ENCODE measurements at regions not wholly inside any gene's neighbourhood (a gene's known extent, or its start where the extent isn't known, plus 50 kb on each side); places are given as distances from the start of the nearest gene placed in this dataset.

DNA sequence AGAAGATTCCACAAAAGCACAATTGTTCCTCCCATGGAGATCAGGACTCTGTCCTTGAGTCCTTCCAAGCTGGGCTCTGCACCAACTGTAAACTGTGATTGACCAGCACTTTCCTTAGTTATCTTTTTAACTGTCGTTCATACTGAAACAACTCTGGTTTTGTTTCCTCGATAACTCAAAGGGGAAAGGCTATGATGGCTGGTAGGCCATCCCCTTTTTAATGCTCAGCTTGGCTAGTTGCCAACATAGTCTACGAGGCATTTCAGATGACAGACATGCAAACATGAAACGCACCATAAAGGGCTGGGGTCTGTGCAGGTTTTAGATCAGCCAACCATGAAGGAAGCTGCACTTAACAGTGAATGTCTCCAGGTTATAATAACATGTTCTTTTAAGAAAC, 497.1 kb upstream of the ARID1B start:
- ChIA-PET POLR2A (no interaction called here), CTCF (no interaction called here)
- H3K27ac Mint-ChIP-seq: no peak overlapping the region
- H3K4me1 Mint-ChIP-seq: no peaks in the 10 kb centered on the region
- no peak overlapping the region for H3K4me3 Mint-ChIP-seq
- DNase-seq: no peak
- peaks cover 4% of the 10 kb centered on the region for H3K36me3 Mint-ChIP-seq (ENCODE audit: low read depth)
- H3K27me3 Mint-ChIP-seq: peaks cover 4% of the 10 kb centered on the region
- peaks cover 4% of the 10 kb centered on the region for H3K9me3 Mint-ChIP-seq

DNA sequence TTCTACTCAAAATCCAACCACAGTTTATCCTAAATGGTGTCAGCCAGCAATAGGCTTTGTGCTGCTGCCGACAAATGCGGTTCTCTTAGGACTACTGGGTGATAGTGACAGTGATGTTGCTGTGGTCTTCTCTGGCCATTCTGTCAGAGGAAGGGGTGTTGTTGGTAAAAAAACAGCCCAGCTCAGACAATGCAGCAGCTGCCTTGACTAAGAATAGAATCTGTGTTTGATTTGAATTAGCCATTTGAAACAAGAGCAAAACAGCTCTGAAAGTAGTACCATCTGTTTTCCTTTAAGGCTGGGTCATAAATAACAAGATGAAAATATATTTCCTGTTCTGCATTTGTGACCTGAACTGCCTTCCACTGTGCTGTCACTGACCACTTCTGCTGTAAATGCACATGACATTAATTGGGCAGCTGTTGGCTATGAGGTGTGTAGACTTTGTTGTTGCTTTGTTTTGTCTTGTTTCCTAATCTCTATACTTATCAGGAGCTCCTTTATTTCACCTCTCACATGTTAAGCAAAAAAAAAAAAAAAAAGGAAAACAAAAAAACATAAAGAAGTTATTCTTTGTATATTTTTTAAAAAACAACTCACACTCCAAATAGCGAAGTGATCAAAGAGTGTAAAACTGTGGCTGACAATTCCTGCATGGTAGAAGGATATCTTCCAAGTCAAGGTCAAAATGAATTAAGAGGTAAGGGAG, 497.8 kb upstream of the ARID1B start:
- H3K4me3 Mint-ChIP-seq: no peak overlapping the region

DNA sequence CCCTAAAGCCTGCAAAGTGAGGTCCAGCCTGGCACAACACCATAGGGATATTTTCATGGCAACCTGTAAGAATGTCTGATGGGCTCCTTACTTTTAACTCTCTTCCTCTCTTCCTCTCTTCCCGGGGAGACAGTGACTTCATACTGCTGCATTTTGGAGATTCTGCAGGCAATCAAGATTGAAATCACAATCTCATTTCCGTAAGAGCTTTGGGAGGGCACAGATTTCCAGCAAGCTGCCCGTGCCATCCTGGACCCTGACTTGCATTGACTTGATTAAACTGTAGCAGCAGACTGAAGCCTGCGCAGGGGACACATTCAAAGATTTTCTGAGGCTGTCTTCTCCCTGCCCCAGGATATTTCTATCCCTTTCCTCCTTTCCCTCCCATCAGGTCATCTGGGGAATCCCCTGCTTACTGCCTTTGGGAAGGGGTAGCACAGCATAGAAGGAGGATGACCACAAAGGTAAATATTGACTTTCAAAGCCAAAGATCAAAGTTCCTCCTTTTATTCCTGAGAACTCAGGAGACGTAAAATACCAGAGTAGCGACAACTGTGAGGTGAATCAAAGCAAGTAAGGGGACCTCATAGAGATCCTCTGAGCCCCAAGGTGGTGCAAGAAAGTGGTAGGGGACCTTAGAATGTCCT, 504.0 kb upstream of the ARID1B start:
- Mint-ChIP-seq H3K27me3 (peaks cover 6% of the 10 kb centered on the region), H3K4me3 (no peak overlapping the region), H3K36me3 (ENCODE audit: low read depth) (peaks cover 4% of the 10 kb centered on the region), H3K27ac (no peak overlapping the region), H3K4me1 (peaks cover 11% of the 10 kb centered on the region), H3K9me3 (peaks cover 4% of the 10 kb centered on the region)
- POLR2A ChIA-PET: no interaction called here
- CTCF ChIA-PET: no interaction called here
- DNase-seq: no peak

More for the DNA sequence above, 497.8 kb upstream of the ARID1B start:
- no peak for DNase-seq
- Mint-ChIP-seq H3K4me1 (no peaks in the 10 kb centered on the region), H3K27me3 (peaks cover 4% of the 10 kb centered on the region), H3K9me3 (peaks cover 4% of the 10 kb centered on the region), H3K27ac (no peak overlapping the region), H3K36me3 (ENCODE audit: low read depth) (peaks cover 4% of the 10 kb centered on the region)
- ChIA-PET CTCF (no interaction called here), POLR2A (no interaction called here)

DNA sequence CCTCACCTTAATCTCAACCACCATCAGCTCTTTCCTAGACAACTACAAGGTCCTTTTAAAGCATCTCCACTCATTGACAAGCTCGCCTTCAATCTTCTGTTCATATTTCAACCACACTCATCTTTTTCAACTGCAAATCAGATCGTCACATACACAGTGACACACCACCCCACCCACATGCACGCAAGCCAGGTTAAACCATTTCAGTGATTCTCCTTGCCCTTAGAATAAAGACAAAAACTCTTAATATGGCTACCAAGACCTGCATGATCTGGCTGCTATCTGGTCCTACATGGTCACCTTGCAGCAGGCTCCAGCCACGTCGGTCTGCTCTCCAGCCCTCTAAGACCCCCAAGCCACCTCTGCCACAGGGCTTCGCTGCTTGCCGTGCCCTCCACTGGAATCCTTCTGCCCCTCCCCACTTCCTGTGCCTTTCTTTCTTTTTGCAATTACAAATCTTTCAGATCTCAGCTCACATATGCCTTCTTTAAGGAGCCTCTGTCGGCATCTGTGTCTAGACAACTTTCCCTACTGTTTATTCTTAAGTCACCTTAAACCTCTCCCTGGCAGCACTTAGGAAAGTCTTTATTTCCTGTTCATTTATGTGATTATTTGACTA, 507.3 kb upstream of the ARID1B start:
- peaks cover 2% of the 10 kb centered on the region for H3K27me3 Mint-ChIP-seq
- no peak for DNase-seq
- no peaks in the 10 kb centered on the region for H3K9me3 Mint-ChIP-seq
- H3K27ac Mint-ChIP-seq: peak overlapping the region; percentile 2
- peaks cover 11% of the 10 kb centered on the region for H3K4me1 Mint-ChIP-seq
- POLR2A ChIA-PET: no interaction called here
- CTCF ChIA-PET: interaction anchor here (0.9 kb wide), 1 partner anchor 67 kb away, joined by 3 read pairs; no protein-coding TSS in a partner anchor
- H3K36me3 Mint-ChIP-seq (ENCODE audit: low read depth): no peaks in the 10 kb centered on the region
- no peak overlapping the region for H3K4me3 Mint-ChIP-seq

DNA sequence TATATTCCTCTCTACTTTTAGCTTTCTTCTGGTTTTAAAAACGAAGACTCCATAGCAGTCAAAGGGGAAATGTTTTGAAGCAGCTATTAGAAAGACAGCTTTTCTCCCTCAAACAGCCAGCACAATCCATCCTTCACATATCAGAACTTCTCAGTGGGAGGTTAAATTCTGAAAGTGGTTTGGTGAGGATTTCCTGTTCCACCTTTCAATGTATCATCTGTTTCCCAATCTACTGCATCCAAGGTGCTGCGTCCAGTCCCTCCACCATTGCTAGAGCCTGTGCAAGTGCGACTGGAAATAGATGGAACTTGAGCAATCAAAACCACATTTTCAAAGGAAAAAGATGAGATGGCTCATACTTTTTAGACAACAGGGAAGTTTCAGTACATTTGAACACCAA, 508.3 kb upstream of the ARID1B start:
- H3K27me3 Mint-ChIP-seq: peaks cover 2% of the 10 kb centered on the region
- H3K27ac Mint-ChIP-seq: no peak overlapping the region
- H3K9me3 Mint-ChIP-seq: no peaks in the 10 kb centered on the region
- peaks cover 11% of the 10 kb centered on the region for H3K4me1 Mint-ChIP-seq
- H3K36me3 Mint-ChIP-seq (ENCODE audit: low read depth): no peaks in the 10 kb centered on the region
- CTCF ChIA-PET: no interaction called here
- no peak overlapping the region for H3K4me3 Mint-ChIP-seq
- no peak for DNase-seq
- POLR2A ChIA-PET: no interaction called here

DNA sequence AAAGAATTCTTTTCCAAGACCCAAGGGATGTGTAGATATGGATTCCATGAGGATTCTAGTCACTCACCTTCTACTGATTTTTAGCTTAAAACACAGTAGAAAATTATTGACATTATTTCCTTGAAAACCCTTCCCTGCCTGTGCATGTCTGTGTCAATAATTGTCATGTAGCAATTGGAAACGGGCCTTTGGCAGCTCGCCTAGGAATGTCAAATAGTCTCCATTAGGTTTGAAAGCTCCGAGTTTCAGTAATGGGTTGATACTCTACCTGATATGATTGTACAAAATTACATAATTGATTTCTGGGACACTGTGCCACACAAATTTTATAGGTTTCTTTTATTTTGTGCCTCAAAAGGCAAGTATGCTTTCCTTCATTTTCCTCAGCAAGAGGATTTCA, 515.2 kb upstream of the ARID1B start:
- ChIA-PET POLR2A (no interaction called here), CTCF (no interaction called here)
- Mint-ChIP-seq H3K4me1 (no peaks in the 10 kb centered on the region), H3K4me3 (no peak overlapping the region), H3K27me3 (no peaks in the 10 kb centered on the region), H3K27ac (no peak overlapping the region), H3K9me3 (peaks cover 3% of the 10 kb centered on the region), H3K36me3 (ENCODE audit: low read depth) (no peaks in the 10 kb centered on the region)
- DNase-seq: no peak

DNA sequence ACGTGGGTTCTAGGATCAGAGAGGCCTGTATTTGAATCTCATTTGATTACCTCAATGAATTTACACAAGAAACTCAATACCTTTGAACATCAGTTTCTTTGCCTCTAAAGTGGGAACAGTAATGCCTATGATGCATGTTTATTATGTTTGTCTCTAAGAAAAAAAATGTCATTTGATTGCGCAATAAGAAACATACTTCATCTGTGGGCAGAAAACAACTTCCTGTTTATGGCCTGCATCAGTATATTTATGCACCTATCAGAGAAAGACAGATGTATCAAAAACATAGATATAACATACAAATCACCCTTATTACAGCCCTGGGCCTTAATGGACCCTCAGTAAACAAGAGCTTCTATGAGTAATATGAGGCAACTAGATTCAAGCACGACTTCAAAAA, 516.4 kb upstream of the ARID1B start:
- POLR2A ChIA-PET: no interaction called here
- Mint-ChIP-seq H3K4me1 (peaks cover 2% of the 10 kb centered on the region), H3K27ac (no peak overlapping the region), H3K4me3 (no peak overlapping the region), H3K36me3 (ENCODE audit: low read depth) (no peaks in the 10 kb centered on the region), H3K9me3 (peaks cover 3% of the 10 kb centered on the region), H3K27me3 (no peaks in the 10 kb centered on the region)
- no peak for DNase-seq
- CTCF ChIA-PET: no interaction called here

DNA sequence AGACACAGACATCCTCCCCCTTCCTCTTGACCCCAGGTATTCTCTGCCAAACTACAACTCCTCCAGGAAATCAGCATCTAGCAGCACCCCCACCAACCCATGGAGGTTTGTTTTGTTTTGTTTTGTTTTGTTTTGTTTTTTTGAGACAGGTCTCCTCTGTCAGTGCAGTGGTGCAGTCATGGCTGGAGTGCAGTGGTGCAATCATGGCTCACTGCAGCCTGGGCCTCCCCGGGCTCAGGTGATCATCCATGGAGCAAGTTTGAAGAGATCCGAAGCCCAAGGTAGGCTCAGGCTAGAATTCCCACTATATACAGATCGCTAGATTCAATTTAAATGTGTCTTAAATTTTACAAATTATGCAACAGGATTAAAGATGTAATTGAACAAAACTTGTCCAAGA, 518.2 kb upstream of the ARID1B start:
- DNase-seq: no peak
- Mint-ChIP-seq H3K4me3 (no peak overlapping the region), H3K27ac (no peak overlapping the region), H3K27me3 (no peaks in the 10 kb centered on the region), H3K4me1 (peaks cover 2% of the 10 kb centered on the region), H3K36me3 (ENCODE audit: low read depth) (no peaks in the 10 kb centered on the region), H3K9me3 (peaks cover 3% of the 10 kb centered on the region)
- CTCF ChIA-PET: no interaction called here
- POLR2A ChIA-PET: no interaction called here

DNA sequence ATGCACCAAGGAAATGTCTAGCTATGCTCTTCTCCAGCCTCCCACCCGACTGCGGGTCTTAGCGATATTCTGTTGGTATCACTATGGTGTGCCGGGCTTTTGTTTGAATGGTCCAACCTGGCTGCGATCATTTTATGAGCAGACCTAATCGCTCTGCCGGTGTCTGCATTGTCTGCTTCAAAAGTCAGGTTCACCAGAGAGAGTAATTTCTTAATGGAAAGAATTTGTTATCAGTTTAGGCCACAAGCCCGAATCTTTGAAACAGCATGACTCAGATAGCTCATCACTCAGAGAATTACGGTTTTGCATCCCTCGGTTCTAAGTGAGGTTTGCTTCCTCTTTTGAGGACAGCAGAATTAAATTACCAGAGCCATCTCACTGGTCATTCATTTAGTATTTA, 521.0 kb upstream of the ARID1B start:
- Mint-ChIP-seq H3K27ac (no peak overlapping the region), H3K27me3 (no peaks in the 10 kb centered on the region), H3K4me1 (peaks cover 6% of the 10 kb centered on the region), H3K9me3 (peaks cover 11% of the 10 kb centered on the region), H3K4me3 (no peak overlapping the region), H3K36me3 (ENCODE audit: low read depth) (peaks cover 3% of the 10 kb centered on the region)
- CTCF ChIA-PET: no interaction called here
- POLR2A ChIA-PET: no interaction called here
- DNase-seq: no peak

DNA sequence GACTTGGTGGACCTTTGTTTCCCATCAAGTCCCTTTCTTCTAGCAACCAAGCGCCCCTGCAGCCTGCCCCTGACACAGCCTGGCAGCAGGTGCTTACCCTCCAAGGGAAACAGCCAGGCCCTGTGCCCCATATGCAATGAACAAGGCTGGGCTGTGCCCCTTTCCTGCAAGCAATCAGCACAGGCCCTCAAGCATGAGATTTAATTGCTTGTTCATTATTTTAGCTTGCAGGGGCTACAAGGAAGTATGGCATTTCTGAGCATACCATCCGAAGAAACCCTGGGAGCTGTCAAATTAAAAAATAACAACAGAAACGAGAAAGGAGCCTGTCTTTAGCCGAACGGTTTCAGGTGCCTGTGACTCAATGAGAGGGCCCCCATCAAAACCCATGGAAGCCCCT, 522.9 kb upstream of the ARID1B start:
- H3K4me3 Mint-ChIP-seq: no peak overlapping the region
- POLR2A ChIA-PET: no interaction called here
- CTCF ChIA-PET: no interaction called here
- DNase-seq: no peak
- peaks cover 3% of the 10 kb centered on the region for H3K36me3 Mint-ChIP-seq (ENCODE audit: low read depth)
- H3K9me3 Mint-ChIP-seq: peaks cover 14% of the 10 kb centered on the region
- H3K27ac Mint-ChIP-seq: no peak overlapping the region
- peaks cover 16% of the 10 kb centered on the region for H3K4me1 Mint-ChIP-seq
- H3K27me3 Mint-ChIP-seq: no peaks in the 10 kb centered on the region

DNA sequence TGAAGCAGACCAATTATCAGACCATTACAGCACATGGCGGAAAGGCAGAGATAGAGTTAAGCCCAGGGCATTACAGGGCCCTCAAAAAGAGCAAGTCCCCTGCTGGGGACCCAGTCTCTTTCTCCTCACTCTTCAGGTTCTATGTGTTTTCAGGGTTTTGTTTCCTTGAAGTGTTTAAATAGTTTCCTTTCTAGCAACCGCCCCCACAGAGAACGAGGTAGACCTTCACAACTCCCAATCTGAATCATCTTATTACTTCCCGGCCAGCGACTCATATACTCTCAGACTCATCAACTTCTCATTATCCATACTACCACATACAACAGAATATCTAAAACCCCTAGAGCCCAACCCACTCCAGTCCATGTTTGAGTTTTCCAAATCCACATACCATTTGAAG, 526.6 kb upstream of the ARID1B start:
- POLR2A ChIA-PET: no interaction called here
- DNase-seq: no peak
- H3K4me1 Mint-ChIP-seq: peaks cover 14% of the 10 kb centered on the region
- H3K9me3 Mint-ChIP-seq: peaks cover 14% of the 10 kb centered on the region
- no peak overlapping the region for H3K4me3 Mint-ChIP-seq
- CTCF ChIA-PET: no interaction called here
- peaks cover 3% of the 10 kb centered on the region for H3K36me3 Mint-ChIP-seq (ENCODE audit: low read depth)
- H3K27me3 Mint-ChIP-seq: no peaks in the 10 kb centered on the region
- no peak overlapping the region for H3K27ac Mint-ChIP-seq

DNA sequence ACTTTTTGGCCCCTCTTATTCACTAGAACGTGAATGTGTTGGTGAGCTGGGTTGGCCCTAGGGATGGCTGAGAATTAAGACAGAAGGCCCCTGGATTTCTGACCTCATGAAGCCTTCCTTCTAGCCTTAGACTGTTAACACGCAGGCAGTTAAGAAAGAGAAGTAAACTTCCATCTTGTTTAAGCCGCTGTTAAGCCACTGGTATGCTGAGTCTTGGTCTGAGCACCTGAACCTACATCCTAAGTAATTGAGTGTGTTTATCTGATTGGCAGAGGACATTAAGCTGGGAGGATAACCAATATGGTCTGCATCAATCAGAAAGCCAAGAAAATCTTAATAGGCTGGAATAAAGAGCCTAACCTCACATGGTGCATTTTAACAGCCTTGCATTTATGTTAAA, 535.0 kb upstream of the ARID1B start:
- Mint-ChIP-seq H3K4me3 (no peak overlapping the region), H3K27ac (no peak overlapping the region), H3K9me3 (no peaks in the 10 kb centered on the region), H3K27me3 (no peaks in the 10 kb centered on the region), H3K36me3 (ENCODE audit: low read depth) (no peaks in the 10 kb centered on the region), H3K4me1 (no peaks in the 10 kb centered on the region)
- POLR2A ChIA-PET: no interaction called here
- CTCF ChIA-PET: no interaction called here
- DNase-seq: no peak

DNA sequence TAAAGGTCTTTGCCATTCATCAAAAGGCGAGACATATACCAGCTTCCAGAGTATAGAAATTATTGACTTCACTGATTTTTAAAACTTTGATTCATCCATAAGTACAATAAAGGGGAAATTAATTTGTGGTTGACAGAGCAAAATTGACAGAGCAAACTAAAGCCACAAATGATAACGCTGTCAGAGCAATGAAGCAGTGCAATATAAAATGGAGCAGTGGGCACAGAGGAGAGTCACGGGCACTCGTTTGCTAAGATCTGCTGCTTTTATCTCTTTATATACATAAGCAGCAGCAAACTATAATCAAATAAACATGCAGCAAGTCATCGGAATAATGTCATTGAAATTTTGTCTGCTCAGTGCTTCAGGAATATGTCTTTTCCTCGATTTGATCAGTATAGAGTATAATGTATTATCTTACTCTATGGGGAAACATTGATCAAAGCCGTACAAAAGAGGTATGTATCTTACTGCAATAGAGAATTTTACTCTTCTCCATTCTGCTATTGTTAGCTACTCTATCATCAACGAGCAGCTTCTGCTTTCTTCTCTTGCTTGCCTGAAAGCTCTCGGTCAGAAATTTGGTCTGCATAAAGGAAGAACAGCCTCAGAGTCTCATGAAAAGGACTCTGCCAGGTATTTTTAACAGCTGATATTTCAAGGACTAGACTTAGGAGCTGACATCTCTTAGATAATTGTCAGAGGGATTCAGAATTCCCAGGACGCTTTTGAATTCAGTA, 546.0 kb upstream of the ARID1B start:
- H3K36me3 Mint-ChIP-seq (ENCODE audit: low read depth): no peaks in the 10 kb centered on the region
- no peak overlapping the region for H3K4me3 Mint-ChIP-seq
- no peak overlapping the region for H3K27ac Mint-ChIP-seq
- no peaks in the 10 kb centered on the region for H3K4me1 Mint-ChIP-seq
- CTCF ChIA-PET: no interaction called here
- H3K27me3 Mint-ChIP-seq: no peaks in the 10 kb centered on the region
- POLR2A ChIA-PET: no interaction called here
- H3K9me3 Mint-ChIP-seq: no peaks in the 10 kb centered on the region
- DNase-seq: no peak

Data from activated CD4-positive, alpha-beta memory T cell treated with anti-CD3 and anti-CD28 coated beads, Interleukin-2, amount 10 ng/mL, durations not matched to agents 7 days and 5 days (primary cell).